HepG2 (cell line): ENCODE measurements at regions not wholly inside any gene's neighbourhood (a gene's known extent, or its start where the extent isn't known, plus 50 kb on each side); places are given as distances from the start of the nearest gene placed in this dataset.

Source experiments
- ARID5B ChIP-seq: IDR thresholded peaks from 2 replicates; pipeline ENCODE4 v1.4.0; 2020; ENCODE audit warnings: mild to moderate bottlenecking, missing genetic modification reagents
- BATF2 ChIP-seq: sonication (generic); formaldehyde crosslinking; IDR thresholded peaks from 2 replicates; pipeline ENCODE4 v1.8.0; 2022; ENCODE audit warnings: mild to moderate bottlenecking, missing genetic modification reagents, moderate library complexity
- GPBP1L1 ChIP-seq: sonication (generic); formaldehyde crosslinking; IDR thresholded peaks from 2 replicates; pipeline ENCODE4 v1.5.0; 2020; ENCODE audit warnings: mild to moderate bottlenecking, missing genetic modification reagents
- MED13 ChIP-seq: sonication (generic); formaldehyde crosslinking; IDR thresholded peaks from 2 replicates; pipeline ENCODE4 v1.5.0; 2020; ENCODE audit warnings: missing genetic modification reagents
- MYPOP ChIP-seq: sonication (generic); formaldehyde crosslinking; IDR thresholded peaks from 2 replicates; pipeline ENCODE4 v1.8.1; 2023; ENCODE audit warnings: mild to moderate bottlenecking, moderate library complexity, missing genetic modification reagents
- PBX2 ChIP-seq: IDR thresholded peaks from 2 replicates; pipeline ENCODE4 v1.6.1; 2016; ENCODE audit warnings: control low read depth
- PTBP1 ChIP-seq: fragments of 200-400 bp; formaldehyde crosslinking; IDR thresholded peaks from 2 replicates; pipeline ENCODE4 v1.6.1; 2018; ENCODE audit warnings: low read length, low read depth; ENCODE audit not compliant: poor library complexity, severe bottlenecking
- RFX5 ChIP-seq: IDR thresholded peaks from 2 replicates; pipeline ENCODE4 v1.6.1; 2011; ENCODE audit warnings: low read depth, low read length, improper control_type of control experiment
- SAP130 ChIP-seq: IDR thresholded peaks from 2 replicates; pipeline ENCODE4 v1.6.1; 2016; ENCODE audit warnings: low read depth
- SMAD1 ChIP-seq: sonication (generic); formaldehyde crosslinking; IDR thresholded peaks from 2 replicates; pipeline ENCODE4 v1.4.0; 2020; ENCODE audit warnings: missing genetic modification reagents, low read depth, mild to moderate bottlenecking, borderline replicate concordance
- SP5 ChIP-seq: IDR thresholded peaks from 2 replicates; pipeline ENCODE4 v1.6.1; 2016; ENCODE audit warnings: low read depth, borderline replicate concordance
- ZBTB39 ChIP-seq: sonication (generic); formaldehyde crosslinking; IDR thresholded peaks from 2 replicates; pipeline ENCODE4 v1.5.0; 2020; ENCODE audit warnings: missing genetic modification reagents
- ZNF274 ChIP-seq: sonication (generic); formaldehyde crosslinking; IDR thresholded peaks from 2 replicates; pipeline ENCODE4 v1.5.1; 2020; ENCODE audit warnings: mild to moderate bottlenecking, missing genetic modification reagents
- ZNF335 ChIP-seq: sonication (generic); formaldehyde crosslinking; IDR thresholded peaks from 2 replicates; pipeline ENCODE4 v1.4.0; 2020; ENCODE audit warnings: missing genetic modification reagents
- ZNF34 ChIP-seq: sonication (generic); formaldehyde crosslinking; IDR thresholded peaks from 2 replicates; pipeline ENCODE4 v1.4.0; 2020; ENCODE audit warnings: mild to moderate bottlenecking, missing genetic modification reagents, borderline replicate concordance
- ZNF597 ChIP-seq: sonication (generic); formaldehyde crosslinking; IDR thresholded peaks from 2 replicates; pipeline ENCODE4 v1.5.0; 2020; ENCODE audit warnings: missing genetic modification reagents

GRCh38 chr20:53769041-53769440, 175.4 kb upstream of the ZNF217 start (continued):
- TF ChIP-seq GPBP1L1 (CRISPR knock-in tag) (no peak), PTBP1 (no peak), ZNF335 (0 out of 2 replicates have a peak, but pooled peaks have one; percentile 29), SMAD1 (no peak), ZNF274 (CRISPR knock-in tag) (no peak), SP5 (CRISPR knock-in tag) (0 out of 2 replicates have a peak, but pooled peaks have one; percentile 40), BATF2 (CRISPR knock-in tag) (no peak), MED13 (CRISPR knock-in tag) (peak; percentile 97), PBX2 (CRISPR knock-in tag) (no peak), MYPOP (CRISPR knock-in tag) (no peak), RFX5 (no peak), ZNF597 (CRISPR knock-in tag) (no peak), ARID5B (peak; percentile 92), ZNF34 (CRISPR knock-in tag) (no peak), ZBTB39 (no peak), SAP130 (CRISPR knock-in tag) (no peak; the same call in 1 of the 2 replicates)
